Nephron (organoid): ENCODE measurements at regions not wholly inside any gene's neighbourhood (a gene's known extent, or its start where the extent isn't known, plus 50 kb on each side); places are given as distances from the start of the nearest gene placed in this dataset.

Experiments
- H3K27ac Mint-ChIP-seq, 3 experiments: 2 replicates each; pipeline ENCODE4 v1.8.0; 2020; ENCODE audit warnings: mixed read lengths in 3 of 3, mild to moderate bottlenecking in 2 of 3, moderate library complexity in 1 of 3
- H3K27me3 Mint-ChIP-seq: 2 replicates; pipeline ENCODE4 v1.8.0; 2021; ENCODE audit warnings: low read depth, mild to moderate bottlenecking, moderate library complexity, mixed read lengths
- H3K36me3 Mint-ChIP-seq: 2 replicates; pipeline ENCODE4 v1.8.0; 2020; ENCODE audit warnings: low read depth, mixed read lengths
- H3K4me1 Mint-ChIP-seq: 2 replicates; pipeline ENCODE4 v1.8.0; 2020; ENCODE audit warnings: mixed read lengths
- H3K4me3 Mint-ChIP-seq, 3 experiments: 2 replicates each; pipeline ENCODE4 v1.8.0; 2020; ENCODE audit warnings: mild to moderate bottlenecking in 3 of 3, mixed read lengths in 3 of 3, moderate library complexity in 2 of 3
- H3K9me3 Mint-ChIP-seq: 2 replicates; pipeline ENCODE4 v1.8.0; 2020; ENCODE audit warnings: mixed read lengths
- CTCF ChIP-seq, 3 experiments: fragments of 200-600 bp; sonication (generic); IDR thresholded peaks; one replicate each; pipeline ENCODE4 v1.5.0; 2021; ENCODE audit warnings: antibody characterized with exemption in 3 of 3; ENCODE audit not compliant: unreplicated experiment in 3 of 3

- no peaks in the 10 kb centered on the region for H3K9me3 Mint-ChIP-seq
- peaks cover 14% of the 10 kb centered on the region for H3K4me1 Mint-ChIP-seq
- TF ChIP-seq CTCF (IDR thresholded peaks at IDR 0.05; ENCODE audit: unreplicated experiment in 3 of 3): no peak
- H3K27ac Mint-ChIP-seq: peak overlapping the region; percentile 32 to 76 (median 33)
- H3K36me3 Mint-ChIP-seq: no peaks in the 10 kb centered on the region
- peaks cover 7% of the 10 kb centered on the region for H3K27me3 Mint-ChIP-seq
- no peak overlapping the region for H3K4me3 Mint-ChIP-seq
Measured at GRCh38 chr20:40262219-40262618, 426.8 kb downstream of the MAFB start.

- peaks cover 7% of the 10 kb centered on the region for H3K27me3 Mint-ChIP-seq
- no peak for TF ChIP-seq CTCF (IDR thresholded peaks at IDR 0.05; ENCODE audit: unreplicated experiment in 3 of 3)
- no peaks in the 10 kb centered on the region for H3K36me3 Mint-ChIP-seq
- no peak overlapping the region for H3K27ac Mint-ChIP-seq
- H3K4me1 Mint-ChIP-seq: peaks cover 10% of the 10 kb centered on the region
- no peaks in the 10 kb centered on the region for H3K9me3 Mint-ChIP-seq
- no peak overlapping the region for H3K4me3 Mint-ChIP-seq
Measured at GRCh38 chr20:40258931-40259330, 430.1 kb downstream of the MAFB start.

- H3K9me3 Mint-ChIP-seq: no peaks in the 10 kb centered on the region
- H3K36me3 Mint-ChIP-seq: no peaks in the 10 kb centered on the region
- no peak overlapping the region for H3K4me3 Mint-ChIP-seq
- no peak overlapping the region for H3K27ac Mint-ChIP-seq
- no peak for TF ChIP-seq CTCF (IDR thresholded peaks at IDR 0.05; ENCODE audit: unreplicated experiment in 3 of 3)
- H3K27me3 Mint-ChIP-seq: peaks cover 3% of the 10 kb centered on the region
- H3K4me1 Mint-ChIP-seq: peaks cover 14% of the 10 kb centered on the region
Measured at GRCh38 chr20:40257763-40258162, 431.3 kb downstream of the MAFB start.

GRCh38 chr20:40255365-40255764, 433.7 kb downstream of the MAFB start:
- no peak for TF ChIP-seq CTCF (IDR thresholded peaks at IDR 0.05; ENCODE audit: unreplicated experiment in 3 of 3)
- Mint-ChIP-seq H3K4me3 (no peak overlapping the region), H3K27me3 (peaks cover 3% of the 10 kb centered on the region), H3K36me3 (peaks cover 4% of the 10 kb centered on the region), H3K4me1 (peaks cover 5% of the 10 kb centered on the region), H3K27ac (no peak overlapping the region), H3K9me3 (peaks cover 6% of the 10 kb centered on the region)

- peaks cover 3% of the 10 kb centered on the region for H3K27me3 Mint-ChIP-seq
- no peak for TF ChIP-seq CTCF (IDR thresholded peaks at IDR 0.05; ENCODE audit: unreplicated experiment in 3 of 3)
- H3K4me3 Mint-ChIP-seq: no peak overlapping the region
- peaks cover 4% of the 10 kb centered on the region for H3K36me3 Mint-ChIP-seq
- peak overlapping the region in 2 of 3 experiments; percentile 0 to 3 for H3K27ac Mint-ChIP-seq
- H3K9me3 Mint-ChIP-seq: peaks cover 7% of the 10 kb centered on the region
- H3K4me1 Mint-ChIP-seq: peaks cover 5% of the 10 kb centered on the region
Measured at GRCh38 chr20:40254023-40254772, 434.8 kb downstream of the MAFB start.
